CD4-positive, alpha-beta T cell treated with Interleukin-10 for 1 hour (primary cell): ENCODE measurements at regions not wholly inside any gene's neighbourhood (a gene's known extent, or its start where the extent isn't known, plus 50 kb on each side); places are given as distances from the start of the nearest gene placed in this dataset.
"Not testable (repeated sequence)": the region's sequence is repeated elsewhere in the genome, so short reads cannot be mapped to it uniquely, and the experiment has no call there.

Experiments used
- DNase-seq: peaks from one replicate; pipeline ENCODE4 v3.0.0-alpha.2; 2020

DNA sequence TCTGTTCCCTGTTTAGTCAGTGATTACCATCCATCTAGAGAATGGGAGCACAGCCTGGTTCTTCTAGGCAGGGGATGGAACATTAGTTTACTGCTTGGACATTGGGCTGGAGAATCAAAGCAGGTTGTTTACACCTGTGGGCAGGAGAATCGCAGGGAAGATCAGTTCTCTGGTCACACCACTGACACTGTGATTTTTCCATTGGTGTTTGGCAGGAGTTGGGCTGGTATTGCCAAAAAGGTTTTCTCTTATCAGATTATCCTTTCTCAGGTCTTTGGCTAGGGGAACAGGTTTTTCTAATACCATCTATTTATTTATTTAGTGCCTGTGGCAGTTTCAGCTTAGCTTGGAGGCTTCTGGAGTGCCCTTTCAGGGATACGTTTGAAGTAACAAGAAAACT, 219.3 kb upstream of the GRIN3A start:
- DNase-seq: no peak

DNA sequence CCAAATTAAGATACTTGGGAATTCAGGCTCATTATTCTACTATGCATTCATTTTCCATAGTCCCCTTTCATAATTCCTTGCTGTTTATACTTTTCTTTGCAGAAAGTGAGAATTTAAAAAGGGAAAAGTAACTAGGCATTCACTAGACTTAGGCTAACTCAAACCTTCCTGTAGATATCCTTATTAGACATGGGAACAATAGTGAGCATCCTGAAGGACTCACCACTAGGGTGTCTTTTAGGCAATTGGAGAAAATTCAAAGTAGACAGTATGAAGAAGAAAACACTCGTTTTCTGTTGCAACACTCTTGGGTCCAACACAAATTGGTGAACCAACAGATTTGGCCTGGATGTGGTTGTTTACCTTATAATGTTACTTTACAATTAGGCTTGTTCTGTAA, 213.2 kb upstream of the GRIN3A start:
- DNase-seq: no peak

DNA sequence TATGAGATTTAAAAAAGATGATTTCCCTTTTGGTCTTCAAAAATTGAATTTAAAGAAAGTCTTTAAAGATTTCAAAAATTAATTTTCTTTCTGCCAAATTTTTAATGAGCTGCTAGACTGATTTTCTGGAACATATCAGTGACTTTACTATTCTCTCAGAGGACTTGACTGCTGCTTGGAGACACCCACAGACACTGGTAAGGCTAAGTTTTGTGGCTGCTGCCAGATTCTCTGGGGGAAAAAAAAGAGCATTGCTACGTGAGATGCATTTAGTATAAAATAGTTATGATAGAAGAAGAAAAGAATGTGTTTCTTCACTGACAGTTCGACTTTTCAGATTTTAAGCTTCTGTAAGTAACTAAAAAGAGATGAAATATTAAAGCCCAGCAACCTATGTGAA, 193.3 kb upstream of the GRIN3A start:
- no peak for DNase-seq

DNA sequence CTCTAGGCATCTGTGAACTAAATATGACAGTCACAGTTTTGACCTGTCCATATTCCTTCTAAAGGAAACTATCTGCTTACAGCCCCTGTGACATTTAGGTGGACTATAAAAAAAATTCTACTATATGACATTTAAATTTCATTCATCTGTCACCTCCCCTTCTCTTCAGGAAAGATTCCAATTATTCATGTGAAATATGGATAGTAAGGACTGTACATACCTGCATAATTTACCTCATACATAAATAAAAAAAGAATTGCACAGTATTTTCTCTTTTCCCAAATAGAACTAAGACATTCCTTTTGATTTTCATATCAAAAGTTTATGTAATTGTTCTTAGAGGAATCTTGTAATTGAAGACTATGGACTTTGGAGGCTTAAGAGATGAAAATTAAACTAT, 192.3 kb upstream of the GRIN3A start:
- no peak for DNase-seq

DNA sequence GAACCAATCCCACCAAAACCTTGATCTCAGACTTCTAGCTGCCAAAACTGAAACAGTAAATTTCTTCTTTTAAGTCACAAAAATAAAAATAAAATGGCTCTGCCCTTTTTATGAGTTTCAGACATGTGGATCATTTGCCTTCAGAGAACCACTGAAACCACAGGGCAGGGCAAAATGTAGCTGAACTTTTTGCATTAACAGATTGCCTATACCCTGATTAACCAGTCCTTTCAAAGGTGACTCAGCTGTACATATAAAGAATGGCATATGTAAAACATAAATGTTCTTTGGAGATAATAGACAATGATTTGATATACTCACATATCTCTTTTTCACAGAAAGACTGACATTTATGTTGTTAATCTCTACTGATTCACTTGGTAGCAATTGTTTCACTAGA, 187.1 kb upstream of the GRIN3A start:
- DNase-seq: no peak

DNA sequence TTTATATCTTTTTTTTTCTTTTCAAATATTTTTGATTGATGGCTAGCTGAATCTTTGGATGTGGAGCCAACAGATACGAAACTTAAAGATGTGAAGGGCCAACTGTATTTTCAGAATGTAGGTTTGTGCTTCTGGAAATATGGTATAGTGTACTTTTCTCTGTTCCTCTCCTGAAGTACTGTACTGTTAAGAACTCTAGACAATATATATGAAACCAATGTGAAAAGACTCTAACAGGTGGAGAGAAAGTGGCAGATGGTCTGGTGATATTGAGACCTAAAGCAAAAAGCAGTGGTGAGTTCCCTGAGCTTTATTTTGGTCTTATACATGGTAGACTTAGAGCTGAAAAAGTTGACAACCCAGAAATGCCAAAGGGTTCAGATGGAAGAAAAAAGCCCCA, 185.0 kb upstream of the GRIN3A start:
- no peak for DNase-seq

DNA sequence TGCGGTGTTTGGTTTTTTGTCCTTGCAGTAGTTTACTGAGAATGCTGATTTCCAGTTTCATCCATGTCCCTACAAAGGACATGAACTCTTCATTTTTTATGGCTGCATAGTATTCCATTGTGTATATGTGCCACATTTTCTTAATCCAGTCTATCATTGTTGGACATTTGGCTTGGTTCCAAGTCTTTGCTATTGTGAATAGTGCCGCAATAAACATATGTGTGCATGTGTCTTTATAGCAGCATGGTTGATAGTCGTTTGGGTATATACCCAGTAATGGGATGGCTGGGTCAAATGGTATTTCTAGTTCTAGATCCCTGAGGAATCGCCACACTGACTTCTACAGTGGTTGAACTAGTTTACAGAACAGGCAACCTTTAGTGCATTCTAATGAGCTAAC, 178.5 kb upstream of the GRIN3A start:
- DNase-seq: not testable (repeated sequence)

DNA sequence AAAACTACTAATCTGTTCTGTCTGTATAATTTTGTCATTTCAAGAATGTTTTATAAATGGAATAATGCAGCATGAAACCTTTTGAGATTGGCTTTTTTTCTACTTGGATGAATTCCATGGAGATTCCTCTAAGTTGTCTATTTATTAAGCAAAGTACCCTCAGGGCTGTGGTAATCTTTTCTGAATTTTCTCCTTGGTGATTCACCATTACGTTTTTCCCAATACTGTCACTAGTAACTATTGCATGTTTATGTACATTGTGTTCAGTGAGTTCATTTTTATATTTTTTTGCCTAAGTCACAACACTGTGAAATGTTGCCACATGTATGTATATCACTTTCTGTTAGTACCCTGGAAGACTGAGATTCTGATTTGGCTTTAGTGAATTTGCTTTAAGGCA, 177.0 kb upstream of the GRIN3A start:
- no peak for DNase-seq

DNA sequence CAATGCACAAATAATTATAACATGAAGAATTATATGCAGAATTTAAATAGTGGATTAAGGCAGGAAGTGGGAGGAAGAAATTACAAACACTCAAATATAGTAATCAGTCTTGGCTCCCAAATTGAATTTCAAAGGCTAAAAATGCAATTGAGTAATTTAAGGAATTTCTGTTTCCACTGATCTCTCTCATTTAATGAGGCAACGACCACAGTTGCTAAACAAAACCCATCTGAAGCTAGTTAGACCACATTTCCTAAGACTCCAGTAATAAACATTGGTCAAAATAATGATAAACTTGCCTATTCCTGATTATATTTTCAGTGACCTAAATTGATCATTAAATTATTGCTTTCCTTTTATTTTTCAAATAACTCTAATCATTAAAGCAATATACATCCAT, 174.3 kb upstream of the GRIN3A start:
- DNase-seq: no peak

DNA sequence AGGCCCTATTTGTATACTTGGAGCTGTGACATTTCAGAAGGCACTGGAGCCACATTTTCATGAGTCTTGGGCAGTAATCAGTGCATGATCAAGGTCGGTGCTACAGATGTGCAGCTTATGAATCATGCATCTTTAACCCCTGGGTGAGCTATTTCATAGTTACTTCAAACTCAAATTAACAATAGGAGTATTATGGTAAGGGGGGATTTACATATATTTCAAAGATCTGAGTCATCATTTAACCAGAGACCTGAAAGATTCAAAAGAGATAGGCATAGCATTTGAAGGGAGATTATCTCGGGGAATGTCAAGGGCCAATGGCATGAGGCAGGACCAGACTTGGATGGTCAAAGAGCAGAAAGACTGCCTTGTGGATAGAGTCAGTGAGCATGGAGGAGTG, 169.0 kb upstream of the GRIN3A start:
- no peak for DNase-seq

DNA sequence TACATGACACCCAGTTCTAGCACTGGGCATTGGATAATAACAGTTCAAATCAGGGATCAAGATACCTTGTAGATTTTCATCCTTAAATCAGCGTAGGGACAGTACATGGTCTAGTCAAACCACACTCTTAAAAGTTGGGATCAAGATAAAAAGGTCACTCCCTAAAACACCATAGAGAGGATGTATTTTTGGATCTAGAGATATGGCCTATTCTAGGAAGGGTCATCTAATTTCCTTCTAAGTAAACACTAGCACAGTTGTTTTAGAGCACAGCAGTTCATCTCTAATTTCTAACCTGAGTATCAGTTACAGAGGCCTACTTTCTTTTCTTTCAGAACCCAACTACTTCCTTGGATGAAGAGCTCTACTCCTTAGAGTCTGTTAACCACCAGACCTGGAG, 166.4 kb upstream of the GRIN3A start:
- no peak for DNase-seq

DNA sequence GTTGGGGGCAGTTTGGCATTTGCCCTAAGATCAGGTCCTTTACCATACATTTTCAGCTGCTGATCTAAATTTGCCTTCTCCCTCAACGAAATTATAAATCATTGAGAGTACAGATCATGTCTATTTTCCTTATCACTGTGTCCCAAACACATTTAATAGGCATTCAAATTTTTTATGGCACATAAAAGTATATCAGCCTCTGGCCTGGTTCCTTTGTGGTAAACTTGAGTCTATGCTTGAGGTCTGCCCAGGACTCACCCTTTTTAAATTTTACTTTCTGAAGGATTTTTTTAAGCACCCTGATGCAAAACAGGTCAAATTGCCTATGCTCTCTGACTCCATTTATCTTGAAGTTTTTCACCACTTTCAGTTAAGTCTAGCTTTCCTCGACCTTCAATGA, 163.6 kb upstream of the GRIN3A start:
- DNase-seq: no peak

DNA sequence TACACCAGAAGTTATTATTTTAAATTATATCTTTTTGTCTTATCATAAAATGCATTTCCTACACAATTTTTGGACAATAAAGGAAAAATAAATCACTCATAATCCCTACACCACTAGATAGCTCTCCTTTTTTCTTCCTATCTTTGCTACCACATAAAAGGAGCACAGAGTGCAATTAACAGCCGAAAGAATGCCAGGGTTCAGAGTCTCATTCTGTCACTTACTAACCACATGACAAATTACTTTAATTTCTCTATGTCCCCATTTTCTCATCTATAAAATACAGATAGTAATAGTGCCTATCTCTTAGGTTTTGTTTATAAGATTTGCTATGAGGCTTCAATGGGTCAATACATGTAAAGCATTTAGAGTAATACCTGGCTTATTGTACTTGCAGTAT, 158.7 kb upstream of the GRIN3A start:
- no peak for DNase-seq

DNA sequence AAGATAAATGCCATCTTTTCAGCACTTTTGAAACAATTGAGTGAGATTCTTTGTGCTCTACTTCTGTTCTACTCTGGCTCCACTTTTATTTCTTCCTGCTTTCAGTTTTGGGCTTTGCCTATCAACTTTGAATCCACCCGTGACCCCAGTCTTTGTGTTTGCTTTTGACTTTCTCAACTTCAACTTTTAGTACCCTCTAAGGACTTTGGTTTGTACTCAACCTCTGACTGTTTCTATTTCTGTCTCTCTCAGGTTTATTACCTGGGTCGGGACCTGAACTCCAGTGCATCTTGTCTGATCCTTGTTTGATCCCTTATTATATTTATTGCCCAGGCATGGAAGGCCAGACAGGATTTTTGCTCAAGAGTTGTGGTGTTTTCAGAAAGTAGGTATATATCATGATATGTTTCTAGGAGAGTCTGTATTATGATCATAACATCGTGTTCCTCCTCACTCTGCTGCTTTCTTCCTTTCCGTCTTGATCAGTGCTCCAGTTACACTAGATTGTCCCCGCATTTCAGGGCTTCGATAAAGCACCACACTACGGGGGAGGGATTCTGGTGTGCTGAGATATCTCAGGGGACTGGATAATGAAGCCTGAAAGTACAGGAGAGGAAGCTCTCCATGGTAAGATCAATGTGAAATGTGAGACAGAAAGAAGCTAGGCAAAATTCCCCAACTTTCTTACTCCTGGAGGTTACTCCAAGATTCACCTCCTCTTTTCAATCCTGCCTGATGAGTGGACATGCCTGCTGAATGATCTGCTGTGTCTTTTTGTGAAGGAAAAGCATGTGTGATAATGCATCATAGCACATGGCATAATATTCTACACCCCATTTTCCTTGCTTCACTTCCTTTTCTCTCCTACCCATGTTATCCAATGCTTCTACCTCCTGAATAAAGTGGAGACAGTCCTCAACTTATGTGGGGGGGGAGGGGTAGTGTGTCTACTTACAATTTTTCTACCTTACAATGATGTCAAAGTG, 155.5 kb upstream of the GRIN3A start:
- DNase-seq: no peak

DNA sequence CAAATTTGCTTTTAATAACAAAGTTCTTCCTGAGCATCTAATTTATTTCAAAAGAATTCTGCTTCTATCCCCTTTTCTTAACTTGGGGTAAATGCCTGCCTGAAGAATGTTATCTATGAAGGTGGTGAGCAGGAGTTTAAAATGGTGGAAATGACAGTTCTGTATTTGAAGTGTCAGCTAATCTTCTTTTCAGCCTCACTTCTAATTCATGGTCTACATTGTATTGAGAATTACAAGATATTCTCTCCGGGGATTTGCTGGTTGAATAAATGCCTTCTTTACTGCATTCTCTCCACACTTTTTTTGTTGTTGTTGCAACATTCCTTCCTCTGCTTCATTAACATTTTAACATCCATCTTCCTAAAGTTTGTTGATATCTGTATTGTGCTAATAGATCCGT, 143.1 kb upstream of the GRIN3A start:
- DNase-seq: no peak

DNA sequence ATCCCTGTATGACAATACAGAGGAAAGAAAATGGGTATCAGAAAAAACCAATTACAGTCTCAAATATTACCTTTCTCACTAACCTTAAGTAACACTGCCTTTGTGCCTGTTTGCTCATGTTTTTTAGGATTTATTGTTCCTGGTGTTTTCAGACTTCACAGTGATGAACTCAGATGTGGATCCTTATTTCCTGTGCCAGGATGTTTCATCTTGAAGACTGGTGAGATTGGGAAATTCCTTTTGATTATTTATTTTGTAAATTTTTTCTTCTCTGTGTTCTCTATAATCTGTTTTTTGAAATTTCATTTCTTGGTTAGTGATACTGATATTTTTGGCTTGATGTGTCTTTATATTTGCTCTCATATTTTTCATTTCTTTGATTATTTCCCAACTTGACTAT, 142.4 kb upstream of the GRIN3A start:
- DNase-seq: no peak

DNA sequence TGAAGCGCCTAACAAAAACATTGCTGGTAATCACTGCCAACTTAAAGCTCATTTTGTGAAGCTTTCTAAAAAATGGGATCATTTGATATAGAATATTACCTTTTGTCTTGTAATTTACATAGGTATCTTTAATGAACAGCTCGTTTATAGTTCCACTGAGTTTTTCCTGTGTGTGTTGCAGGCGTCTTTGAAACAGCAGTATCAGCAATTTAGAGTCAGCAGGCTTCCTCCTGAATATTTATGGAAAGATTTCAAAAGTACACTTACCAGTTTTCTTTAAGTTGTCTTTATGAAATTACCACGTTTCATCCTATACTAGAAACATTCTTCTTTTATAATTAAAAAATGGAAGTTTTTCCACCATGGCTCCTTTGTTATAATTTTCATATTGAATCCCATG, 140.3 kb upstream of the GRIN3A start:
- DNase-seq: no peak

DNA sequence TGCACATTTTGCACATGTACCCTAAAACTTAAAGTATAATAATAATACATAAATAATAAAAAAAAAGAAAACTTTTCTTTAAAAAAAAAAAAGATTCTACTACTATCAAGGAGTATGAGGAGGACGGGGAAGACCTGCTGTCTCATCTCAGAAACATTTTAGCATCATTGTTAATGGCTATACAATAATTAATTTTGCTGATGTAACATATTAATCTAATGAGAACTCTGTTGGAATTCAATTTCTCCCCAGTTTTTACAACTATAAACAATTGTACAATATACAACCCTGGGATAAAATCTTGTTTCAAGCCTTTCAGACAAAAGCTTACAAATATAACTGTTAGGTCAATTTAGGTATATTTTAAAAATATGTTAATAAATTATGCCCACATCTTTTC, 139.0 kb upstream of the GRIN3A start:
- DNase-seq: no peak

DNA sequence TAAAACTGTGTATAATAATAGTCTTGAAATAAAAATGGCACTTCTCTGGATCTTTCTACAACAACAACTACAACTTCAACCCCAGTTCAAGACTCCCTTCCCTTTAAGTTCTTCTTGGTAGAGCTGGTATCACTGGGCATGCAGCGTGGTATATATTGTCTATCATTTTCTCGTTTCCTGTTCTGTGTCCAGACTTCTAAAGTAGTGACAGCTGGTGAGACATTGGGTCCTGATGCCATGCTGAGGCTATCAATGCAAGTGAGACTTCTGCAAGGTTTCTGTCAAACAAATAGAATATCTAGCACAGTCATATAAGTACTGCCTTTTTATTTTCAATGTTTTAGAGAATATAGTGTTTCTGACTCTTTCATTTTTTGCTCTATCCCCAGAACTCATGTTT, 123.0 kb upstream of the GRIN3A start:
- DNase-seq: no peak

DNA sequence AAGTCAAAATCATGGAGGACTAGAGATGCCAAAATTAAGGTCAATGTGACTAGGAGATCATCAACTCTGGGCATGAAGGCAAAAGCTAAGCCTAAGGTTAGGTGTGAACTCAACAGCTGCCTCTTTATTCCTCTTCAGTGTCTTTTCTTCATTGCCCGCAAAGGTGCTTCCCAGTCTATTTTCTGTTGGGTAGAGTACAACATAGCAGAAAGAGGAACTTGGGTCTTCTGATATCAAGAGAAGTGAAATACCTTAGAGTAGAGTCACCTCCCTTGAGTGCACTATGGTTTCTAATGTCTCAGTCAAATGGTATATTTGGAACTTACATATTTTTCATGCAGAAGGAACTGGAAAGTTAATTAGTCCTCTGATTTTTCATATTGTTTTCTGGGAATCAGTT, 122.5 kb upstream of the GRIN3A start:
- no peak for DNase-seq

DNA sequence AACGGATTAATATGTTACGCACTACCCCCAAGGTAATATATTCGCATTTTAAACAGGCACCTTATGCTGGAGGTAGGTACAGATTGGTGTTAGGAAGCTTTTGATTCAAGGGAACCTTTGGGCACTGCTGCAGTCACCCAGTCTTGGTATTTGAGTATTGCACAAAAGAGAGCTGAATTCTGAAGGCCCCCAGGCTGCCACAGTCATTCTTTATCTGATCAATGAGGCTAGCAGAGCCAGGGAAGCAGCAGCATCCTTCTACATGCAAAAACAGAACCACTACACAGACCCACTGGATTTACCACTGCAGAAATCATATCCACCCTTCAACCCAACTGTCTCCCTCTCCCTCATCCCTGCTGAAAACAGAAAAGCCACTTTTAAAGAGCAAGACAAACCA, 121.2 kb upstream of the GRIN3A start:
- no peak for DNase-seq

DNA sequence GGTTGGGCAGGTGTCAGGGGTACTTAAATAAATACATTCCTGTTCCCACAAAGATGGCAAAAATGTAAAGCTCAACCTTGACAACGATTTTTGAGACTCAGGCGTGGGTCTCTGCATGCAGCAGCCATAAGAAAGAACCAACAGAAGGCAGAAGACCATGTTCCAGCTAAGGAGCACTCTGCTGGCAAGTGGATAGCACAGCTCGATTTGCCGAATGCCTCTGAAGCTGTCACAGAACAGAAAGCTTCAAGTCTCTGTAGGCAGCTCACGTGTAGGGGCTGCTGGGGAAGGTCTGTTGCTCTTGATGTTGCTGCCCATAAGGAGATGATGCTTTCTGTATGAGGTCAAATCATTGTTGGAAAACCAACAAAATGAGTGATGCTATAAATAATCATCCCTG, 119.6 kb upstream of the GRIN3A start:
- DNase-seq: no peak

DNA sequence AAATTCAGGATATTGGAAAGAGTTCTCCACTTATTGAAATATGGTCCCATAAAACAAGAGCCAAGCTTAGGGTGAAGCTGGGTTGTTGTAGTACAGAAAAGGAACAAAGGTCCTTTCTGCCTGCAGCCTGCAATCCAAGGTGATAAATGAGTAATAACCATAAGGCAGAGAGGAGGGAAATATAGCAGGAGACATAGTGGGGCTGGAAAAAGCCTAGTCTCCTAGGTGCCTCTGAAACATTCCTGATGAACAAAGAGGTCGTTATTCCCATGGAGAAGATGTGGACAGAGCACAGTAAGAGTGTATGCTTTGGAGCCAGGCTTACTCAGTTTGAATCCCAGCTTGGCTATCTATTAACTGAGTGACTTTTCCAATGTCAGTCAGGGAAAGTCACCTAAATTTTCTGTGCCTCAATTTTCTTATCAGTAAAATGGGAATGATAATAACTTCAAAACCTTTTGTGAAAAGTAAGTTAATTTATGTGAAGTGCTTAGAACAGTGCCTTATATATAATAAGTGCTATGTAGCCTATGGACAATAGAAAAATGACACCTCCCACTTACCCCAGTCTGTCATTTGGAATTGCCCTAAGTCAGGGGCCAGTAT, 110.8 kb upstream of the GRIN3A start:
- DNase-seq: no peak

DNA sequence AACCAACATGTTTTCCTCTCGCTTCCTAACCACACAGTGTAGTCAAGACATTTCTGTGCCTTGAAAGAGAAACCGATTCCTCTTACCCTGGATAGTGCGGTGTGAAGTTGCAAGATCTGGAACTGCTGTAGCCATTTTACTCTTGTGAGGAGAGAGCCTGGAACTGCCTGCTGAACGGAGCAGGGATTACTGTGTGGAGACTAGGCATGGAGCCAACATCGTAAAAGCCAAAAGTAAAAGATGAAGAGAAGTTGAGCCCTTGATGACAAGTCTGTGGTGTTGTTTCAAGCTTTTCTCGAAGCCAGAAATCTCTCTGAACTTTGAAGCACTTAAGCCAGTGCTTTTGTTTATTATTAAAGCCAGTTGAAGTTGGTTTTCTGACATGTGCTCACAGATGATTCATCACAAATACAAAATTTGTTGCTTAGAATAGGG, 110.1 kb upstream of the GRIN3A start:
- no peak for DNase-seq

DNA sequence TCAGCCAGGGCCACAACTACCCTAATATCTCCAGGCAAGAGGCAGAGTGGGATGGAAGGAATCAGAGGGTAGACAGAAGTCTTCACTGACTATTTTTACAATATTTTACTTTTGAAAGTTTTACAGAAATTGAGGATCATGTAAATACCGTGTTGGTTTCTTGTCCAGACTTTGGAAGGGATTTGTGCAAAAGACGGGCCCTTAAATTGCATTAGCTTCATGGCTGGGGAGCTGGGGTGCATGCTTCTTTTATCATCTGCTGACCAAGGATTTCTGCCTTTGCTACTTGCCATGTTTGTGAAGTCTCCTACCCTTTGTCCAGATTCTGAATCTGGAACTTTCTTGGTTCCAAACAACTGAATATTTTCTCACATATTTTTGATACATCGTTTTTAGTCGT, 107.7 kb upstream of the GRIN3A start:
- no peak for DNase-seq
